HepG2 (cell line): ENCODE measurements at regions not wholly inside any gene's neighbourhood (a gene's known extent, or its start where the extent isn't known, plus 50 kb on each side); places are given as distances from the start of the nearest gene placed in this dataset.

Source experiments
- ATAC-seq: fragments of 200-7000 bp; cut with Tn5 transposase; 3 replicates; pipeline ENCODE4 v1.9.1; 2020; ENCODE audit warnings: mild to moderate bottlenecking, moderate library complexity
- BruUV-seq: library from RNA; stranded (reverse); fragments of 400-500 nt; replicated peaks from 2 replicates; lab custom pipeline; 2021; lab: Mats Ljungman, UMichigan
- CTCF ChIA-PET: fragments of 300-600 bp; formaldehyde crosslinking; extraction: SDS; loops from one replicate; lab custom pipeline; 2021; ENCODE audit warnings: low total read pairs, inconsistent platforms, low intra/inter-chr PET ratio; lab: Yijun Ruan, JAX
- POLR2A ChIA-PET: fragments of 350-600 bp; sonication (Branson Sonifier 250); formaldehyde crosslinking; loops from one replicate; lab custom pipeline; 2020; ENCODE audit warnings: antibody characterized with exemption, inconsistent platforms; lab: Yijun Ruan, JAX
- DNase-seq: peaks from one replicate; pipeline ENCODE4 v3.0.0-alpha.2; 2015; ENCODE audit warnings: low spot score
- FAIRE-seq: peaks from 3 replicates; lab custom pipeline; 2011; peaks lifted over from hg19 to GRCh38; lab: Jason Lieb, UNC
- H2AFZ ChIP-seq: one replicate; pipeline ENCODE4 v1.6.1; 2011; ENCODE audit warnings: low read length, inconsistent platforms
- H3K27ac ChIP-seq: fragments of 300-600 bp; 3 replicates; pipeline ENCODE4 v1.8.0; 2011; ENCODE audit warnings: mixed run types, mild to moderate bottlenecking, mixed read lengths, low read length, inconsistent platforms; ENCODE audit not compliant: insufficient read depth; ENCODE audit errors: extremely low read length
- H3K27me3 ChIP-seq, 2 experiments: fragments of 200-600 bp in 1 of 2; 2 replicates in 1 of 2; 3 replicates in 1 of 2; pipeline versions ENCODE4 v1.6.0 to v1.8.0; 2011; ENCODE audit warnings: low read length in 2 of 2, mild to moderate bottlenecking in 2 of 2, moderate library complexity in 2 of 2, inconsistent platforms in 1 of 2; ENCODE audit not compliant: insufficient read depth in 2 of 2, control insufficient read depth in 1 of 2
- H3K36me3 ChIP-seq, 2 experiments: fragments of 200-600 bp in 1 of 2; replicated peaks in 1 of 2; 2 replicates in 1 of 2; 3 replicates in 1 of 2; pipeline versions ENCODE4 v1.5.1 to v1.8.0; 2011; ENCODE audit warnings: low read length in 2 of 2, inconsistent platforms in 1 of 2; ENCODE audit not compliant: insufficient read depth in 2 of 2, control insufficient read depth in 1 of 2
- H3K4me1 ChIP-seq: 2 replicates; pipeline ENCODE4 v1.5.1; 2012; ENCODE audit warnings: low read length, inconsistent platforms; ENCODE audit not compliant: insufficient read depth
- H3K4me2 ChIP-seq: 2 replicates; pipeline ENCODE4 v1.6.0; 2011; ENCODE audit warnings: low read depth, low read length, inconsistent platforms
- H3K4me3 ChIP-seq, 3 experiments: fragments of 200-600 bp in 1 of 3; sonication (generic), shearing (Covaris generic) in 1 of 3; replicated peaks in 1 of 3; 2 replicates each; pipeline ENCODE4 v1.5.1; 2011 to 2016; ENCODE audit warnings: low read length in 3 of 3, inconsistent platforms in 2 of 3, low read depth in 2 of 3, mild to moderate bottlenecking in 2 of 3, control low read depth in 1 of 3, mixed read lengths in 1 of 3; ENCODE audit not compliant: insufficient read depth in 1 of 3
- H3K79me2 ChIP-seq: one replicate; pipeline ENCODE4 v1.6.1; 2011; ENCODE audit warnings: low read length, inconsistent platforms; ENCODE audit not compliant: insufficient read depth
- H3K9ac ChIP-seq: 2 replicates; pipeline ENCODE4 v1.6.0; 2011; ENCODE audit warnings: mild to moderate bottlenecking, low read depth, low read length, inconsistent platforms; ENCODE audit not compliant: insufficient read depth
- H3K9me3 ChIP-seq: 2 replicates; pipeline ENCODE4 v1.5.1; 2012; ENCODE audit warnings: mild to moderate bottlenecking, low read length
- H4K20me1 ChIP-seq: 2 replicates; pipeline ENCODE4 v1.6.0; 2011; ENCODE audit warnings: inconsistent platforms, mild to moderate bottlenecking, low read length, moderate library complexity; ENCODE audit not compliant: insufficient read depth
- FOSL1 ChIP-seq: sonication (generic); formaldehyde crosslinking; IDR thresholded peaks from 2 replicates; pipeline ENCODE4 v1.9.0; 2021; ENCODE audit warnings: missing genetic modification reagents, borderline replicate concordance
- HDAC6 ChIP-seq: fragments of 200-600 bp; sonication (generic); IDR thresholded peaks from 2 replicates; pipeline ENCODE4 v1.7.0; 2017; ENCODE audit warnings: mild to moderate bottlenecking, antibody characterized with exemption, low read length, low read depth
- KDM6A ChIP-seq: IDR thresholded peaks from 2 replicates; pipeline ENCODE4 v1.6.1; 2016; ENCODE audit warnings: low read depth
- MIXL1 ChIP-seq: IDR thresholded peaks from 2 replicates; pipeline ENCODE4 v1.6.1; 2016
- SALL2 ChIP-seq: sonication (generic); formaldehyde crosslinking; IDR thresholded peaks from 2 replicates; pipeline ENCODE4 v1.8.1; 2023; ENCODE audit warnings: mild to moderate bottlenecking, missing genetic modification reagents, inconsistent platforms
- SMARCE1 ChIP-seq: fragments of 450-650 bp; IDR thresholded peaks from 2 replicates; pipeline ENCODE4 v1.6.1; 2017; ENCODE audit warnings: borderline replicate concordance
- ZFP90 ChIP-seq: sonication (generic); formaldehyde crosslinking; IDR thresholded peaks from 2 replicates; pipeline ENCODE4 v1.8.0; 2022; ENCODE audit warnings: missing genetic modification reagents, mild to moderate bottlenecking, inconsistent platforms, borderline replicate concordance
- ZNF256 ChIP-seq: sonication (generic); formaldehyde crosslinking; conservative IDR thresholded peaks from 2 replicates; pipeline ENCODE4 v1.4.0; 2020; ENCODE audit warnings: missing genetic modification reagents
- ZSCAN30 ChIP-seq: sonication (generic); formaldehyde crosslinking; IDR thresholded peaks from 2 replicates; pipeline ENCODE4 v1.5.0; 2020; ENCODE audit warnings: mild to moderate bottlenecking, missing genetic modification reagents
- WGBS: methylation state at CpG from one replicate; pipeline ENCODE4 v1.1.6; 2017; ENCODE audit warnings: low lambda C conversion rate; 5-methylcytosine and 5-hydroxymethylcytosine counted together
- in situ Hi-C: cut with HindIII; loops from 2 replicates; pipeline ENCODE4 v1.10.0; 2017; ENCODE audit warnings: low pct_unique_long_range_greater_than_20kb; ENCODE audit not compliant: extremely low pct_ligation_motif_present
- intact Hi-C: fragments of 100-400 bp; cut with micrococcal nuclease; formaldehyde crosslinking; loops from one replicate; pipeline ENCODE4 v1.10.0; 2022; ENCODE audit not compliant: unreplicated experiment
- TF ChIP-seq, protein P1 (sequence below): sonication (generic); formaldehyde crosslinking; conservative IDR thresholded peaks from 2 replicates; pipeline ENCODE4 v1.8.0; 2022; ENCODE audit warnings: mild to moderate bottlenecking, moderate library complexity, missing genetic modification reagents
- TF ChIP-seq, protein P2 (sequence below): sonication (generic); formaldehyde crosslinking; IDR thresholded peaks from 2 replicates; pipeline ENCODE4 v1.8.1; 2023; ENCODE audit warnings: mild to moderate bottlenecking, missing genetic modification reagents, borderline replicate concordance

DNA sequence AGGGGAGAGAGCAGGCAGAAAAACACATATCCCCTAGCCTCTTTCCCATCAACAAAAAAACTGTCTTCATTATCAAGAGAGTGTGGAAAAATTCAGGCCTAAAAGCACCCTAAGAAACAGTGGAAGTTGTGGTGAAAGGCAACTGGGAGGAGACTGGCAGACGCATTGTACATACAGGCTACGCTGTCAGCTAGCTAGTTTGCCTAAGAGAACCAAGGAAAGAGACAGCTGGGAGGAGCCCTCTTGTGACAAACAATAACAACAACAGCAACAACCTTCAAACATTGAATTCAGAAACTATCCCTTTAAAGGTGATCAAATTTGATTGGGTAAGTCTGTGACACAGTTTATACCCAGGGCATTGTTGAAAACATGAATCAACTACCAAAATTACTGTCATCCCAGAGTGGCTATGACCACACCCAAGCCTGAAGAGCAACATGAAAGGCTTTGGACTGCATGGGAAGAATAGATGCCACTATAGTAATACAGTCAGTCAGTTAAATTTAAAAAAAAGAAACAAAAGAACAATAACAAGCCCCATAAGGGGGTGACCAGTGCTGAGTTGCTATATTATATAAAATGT, 88.9 kb upstream of the CRIM1 start (continued):
- no peak for TF ChIP-seq SALL2

DNA sequence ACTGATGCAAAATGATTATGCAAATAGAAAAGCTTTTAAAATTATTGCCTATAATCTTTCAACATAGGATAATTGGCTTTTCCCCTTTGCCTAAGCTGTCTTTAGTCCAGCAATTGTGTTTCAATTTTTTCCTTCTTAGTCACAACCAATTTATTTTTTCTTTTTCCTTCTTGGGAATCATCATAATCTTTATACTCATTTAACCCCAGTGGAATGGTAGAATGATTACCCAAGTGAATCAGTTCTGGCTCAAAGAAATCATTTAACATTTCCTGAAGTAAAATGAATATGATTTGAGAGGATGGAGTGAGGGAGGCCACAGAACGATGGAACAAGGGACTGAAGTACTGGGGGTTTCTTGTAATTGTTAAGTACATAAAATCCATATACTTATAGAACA, 93.0 kb upstream of the CRIM1 start:
- CTCF ChIA-PET, result no interaction called here

More for the DNA sequence above, 93.0 kb upstream of the CRIM1 start:
- Histone ChIP-seq H4K20me1 (no peaks in the 10 kb centered on the region), H3K4me3 (no peak overlapping the region), H3K4me2 (no peak overlapping the region), H3K79me2 (no peaks in the 10 kb centered on the region), H3K4me1 (no peaks in the 10 kb centered on the region), H3K36me3 (no peaks in the 10 kb centered on the region), H3K27me3 (no peaks in the 10 kb centered on the region), H2AFZ (no peak overlapping the region), H3K9me3 (peaks cover 7% of the 10 kb centered on the region; the same call in 1 of the 2 replicates), H3K9ac (no peak overlapping the region), H3K27ac (no peak overlapping the region)
- TF ChIP-seq ZNF256 (CRISPR knock-in tag) (no peak), HDAC6 (no peak), ZSCAN30 (CRISPR knock-in tag) (no peak), MIXL1 (CRISPR knock-in tag) (no peak), FOSL1 (CRISPR knock-in tag) (no peak), KDM6A (CRISPR knock-in tag) (no peak), ZFP90 (CRISPR knock-in tag) (no peak), SMARCE1 (no peak)
- TF ChIP-seq, protein P1, sequence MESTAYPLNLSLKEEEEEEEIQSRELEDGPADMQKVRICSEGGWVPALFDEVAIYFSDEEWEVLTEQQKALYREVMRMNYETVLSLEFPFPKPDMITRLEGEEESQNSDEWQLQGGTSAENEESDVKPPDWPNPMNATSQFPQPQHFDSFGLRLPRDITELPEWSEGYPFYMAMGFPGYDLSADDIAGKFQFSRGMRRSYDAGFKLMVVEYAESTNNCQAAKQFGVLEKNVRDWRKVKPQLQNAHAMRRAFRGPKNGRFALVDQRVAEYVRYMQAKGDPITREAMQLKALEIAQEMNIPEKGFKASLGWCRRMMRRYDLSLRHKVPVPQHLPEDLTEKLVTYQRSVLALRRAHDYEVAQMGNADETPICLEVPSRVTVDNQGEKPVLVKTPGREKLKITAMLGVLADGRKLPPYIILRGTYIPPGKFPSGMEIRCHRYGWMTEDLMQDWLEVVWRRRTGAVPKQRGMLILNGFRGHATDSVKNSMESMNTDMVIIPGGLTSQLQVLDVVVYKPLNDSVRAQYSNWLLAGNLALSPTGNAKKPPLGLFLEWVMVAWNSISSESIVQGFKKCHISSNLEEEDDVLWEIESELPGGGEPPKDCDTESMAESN, result no peak
- TF ChIP-seq, protein P2, sequence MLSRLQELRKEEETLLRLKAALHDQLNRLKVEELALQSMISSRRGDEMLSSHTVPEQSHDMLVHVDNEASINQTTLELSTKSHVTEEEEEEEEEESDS, result no peak
- FAIRE-seq (no peak), DNase-seq (no peak), ATAC-seq (no peak)
- BruUV-seq, result no TSS peak
- intact Hi-C loops (no loop called here), in situ Hi-C loops (no loop called here)
- 2% methylated on average over 1 of the region's 1 CpG for WGBS
- POLR2A ChIA-PET, result no interaction called here
